ENCODE measurements at regions not wholly inside any gene's neighbourhood (a gene's known extent, or its start where the extent isn't known, plus 50 kb on each side); places are given as distances from the start of the nearest gene placed in this dataset.

DNA sequence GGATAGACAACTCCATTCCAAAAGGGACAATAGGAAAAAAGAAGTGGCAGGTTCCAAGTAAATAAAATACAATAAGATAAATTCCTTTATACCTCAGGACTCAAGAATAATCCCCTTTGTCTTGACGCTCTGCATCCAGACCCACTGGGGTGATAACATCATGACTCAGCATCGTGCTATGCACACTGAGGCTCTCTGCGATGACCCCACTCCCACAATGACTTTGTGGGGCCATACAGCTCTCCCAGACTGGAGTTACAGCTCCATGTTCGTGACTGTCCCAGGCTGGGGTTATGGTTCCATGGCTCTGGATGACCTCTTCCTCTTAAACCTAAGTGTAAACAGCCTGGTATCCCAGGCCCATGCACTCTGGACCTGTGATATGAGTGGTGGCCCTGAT lies 254.5 kb upstream of the ADGRL3 start:
- H3K36me3 ChIP-seq (ENCODE audit: control insufficient read depth, insufficient read depth, low read length), result no peaks in the 10 kb centered on the region
- H3K4me3 ChIP-seq (ENCODE audit: insufficient read depth, low read depth, low read length), result no peak overlapping the region
- WGBS, 2 experiments, result 86 to 88% methylated on average over 4 of the region's 4 CpGs
- H3K9me3 ChIP-seq (ENCODE audit: control insufficient read depth, low read length), result no peaks in the 10 kb centered on the region
- no peak overlapping the region for H3K27ac ChIP-seq (ENCODE audit: insufficient read depth, low read depth, low read length, poor library complexity, severe bottlenecking)
- no peaks in the 10 kb centered on the region for H3K27me3 ChIP-seq (ENCODE audit: control insufficient read depth, insufficient read depth, low read length, poor library complexity, severe bottlenecking)
- no peaks in the 10 kb centered on the region for H3K4me1 ChIP-seq (ENCODE audit: control insufficient read depth, insufficient read depth, low read length)

GRCh38 chr4:60948008-60948407 lies 252.1 kb upstream of the ADGRL3 start:
- Histone ChIP-seq H3K4me1 (ENCODE audit: control insufficient read depth, insufficient read depth, low read length) (no peaks in the 10 kb centered on the region), H3K9me3 (ENCODE audit: control insufficient read depth, low read length) (no peaks in the 10 kb centered on the region), H3K27ac (ENCODE audit: insufficient read depth, low read depth, low read length, poor library complexity, severe bottlenecking) (no peak overlapping the region), H3K27me3 (ENCODE audit: control insufficient read depth, insufficient read depth, low read length, poor library complexity, severe bottlenecking) (no peaks in the 10 kb centered on the region), H3K4me3 (ENCODE audit: insufficient read depth, low read depth, low read length) (no peak overlapping the region), H3K36me3 (ENCODE audit: control insufficient read depth, insufficient read depth, low read length) (no peaks in the 10 kb centered on the region)
- 86 to 94% methylated on average over 1 of the region's 1 CpG for WGBS, 2 experiments

- H3K4me1 ChIP-seq (ENCODE audit: control insufficient read depth, insufficient read depth, low read length), result no peaks in the 10 kb centered on the region
- no peaks in the 10 kb centered on the region for H3K9me3 ChIP-seq (ENCODE audit: control insufficient read depth, low read length)
- no peaks in the 10 kb centered on the region for H3K27me3 ChIP-seq (ENCODE audit: control insufficient read depth, insufficient read depth, low read length, poor library complexity, severe bottlenecking)
- no peak overlapping the region for H3K4me3 ChIP-seq (ENCODE audit: insufficient read depth, low read depth, low read length)
- 80 to 97% methylated on average over 2 of the region's 2 CpGs for WGBS, 2 experiments
- H3K36me3 ChIP-seq (ENCODE audit: control insufficient read depth, insufficient read depth, low read length), result no peaks in the 10 kb centered on the region
- H3K27ac ChIP-seq (ENCODE audit: insufficient read depth, low read depth, low read length, poor library complexity, severe bottlenecking), result no peak overlapping the region
These were observed 247.2 kb upstream of the ADGRL3 start for GRCh38 chr4:60952921-60953320.

- no peaks in the 10 kb centered on the region for H3K9me3 ChIP-seq (ENCODE audit: control insufficient read depth, low read length)
- no peaks in the 10 kb centered on the region for H3K4me1 ChIP-seq (ENCODE audit: control insufficient read depth, insufficient read depth, low read length)
- H3K36me3 ChIP-seq (ENCODE audit: control insufficient read depth, insufficient read depth, low read length), result no peaks in the 10 kb centered on the region
- H3K27ac ChIP-seq (ENCODE audit: insufficient read depth, low read depth, low read length, poor library complexity, severe bottlenecking), result no peak overlapping the region
- WGBS, 2 experiments, result 91 to 92% methylated on average over 3 to 4 of the region's 4 CpGs
- no peak overlapping the region for H3K4me3 ChIP-seq (ENCODE audit: insufficient read depth, low read depth, low read length)
- H3K27me3 ChIP-seq (ENCODE audit: control insufficient read depth, insufficient read depth, low read length, poor library complexity, severe bottlenecking), result no peaks in the 10 kb centered on the region
These were observed 246.3 kb upstream of the ADGRL3 start for GRCh38 chr4:60953826-60954225.

DNA sequence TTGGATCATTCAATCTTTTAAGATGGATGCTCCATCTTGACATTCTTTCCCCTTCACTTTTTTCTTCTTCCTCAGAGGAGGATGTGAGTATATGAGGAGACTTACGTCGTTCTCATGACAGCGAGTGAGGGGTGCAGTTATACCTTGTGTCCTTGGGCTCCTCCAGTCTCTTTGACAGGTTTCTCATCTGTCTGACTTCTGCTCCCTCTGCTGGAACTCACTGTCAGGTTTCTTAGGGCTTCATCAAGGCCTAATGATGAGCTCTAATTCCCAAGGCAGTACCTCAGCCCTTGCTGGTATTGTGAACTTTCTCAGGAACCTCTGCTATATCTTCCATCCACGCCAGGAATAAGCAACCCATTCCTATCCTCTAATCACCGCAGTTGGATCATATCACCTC lies 237.8 kb upstream of the ADGRL3 start:
- no peak overlapping the region for H3K4me3 ChIP-seq (ENCODE audit: insufficient read depth, low read depth, low read length)
- H3K9me3 ChIP-seq (ENCODE audit: control insufficient read depth, low read length), result no peaks in the 10 kb centered on the region
- no peaks in the 10 kb centered on the region for H3K36me3 ChIP-seq (ENCODE audit: control insufficient read depth, insufficient read depth, low read length)
- WGBS, 2 experiments, result 88 to 89% methylated on average over 5 of the region's 5 CpGs
- H3K4me1 ChIP-seq (ENCODE audit: control insufficient read depth, insufficient read depth, low read length), result peaks cover 3% of the 10 kb centered on the region
- H3K27me3 ChIP-seq (ENCODE audit: control insufficient read depth, insufficient read depth, low read length, poor library complexity, severe bottlenecking), result no peaks in the 10 kb centered on the region
- no peak overlapping the region for H3K27ac ChIP-seq (ENCODE audit: insufficient read depth, low read depth, low read length, poor library complexity, severe bottlenecking)

GRCh38 chr4:60981534-60981933 lies 218.6 kb upstream of the ADGRL3 start:
- no peaks in the 10 kb centered on the region for H3K4me1 ChIP-seq (ENCODE audit: control insufficient read depth, insufficient read depth, low read length)
- no peak overlapping the region for H3K27ac ChIP-seq (ENCODE audit: insufficient read depth, low read depth, low read length, poor library complexity, severe bottlenecking)
- H3K36me3 ChIP-seq (ENCODE audit: control insufficient read depth, insufficient read depth, low read length), result no peaks in the 10 kb centered on the region
- H3K4me3 ChIP-seq (ENCODE audit: insufficient read depth, low read depth, low read length), result no peak overlapping the region
- no peaks in the 10 kb centered on the region for H3K9me3 ChIP-seq (ENCODE audit: control insufficient read depth, low read length)
- 91 to 92% methylated on average over 4 of the region's 4 CpGs for WGBS, 2 experiments
- H3K27me3 ChIP-seq (ENCODE audit: control insufficient read depth, insufficient read depth, low read length, poor library complexity, severe bottlenecking), result no peaks in the 10 kb centered on the region

GRCh38 chr4:60989141-60989540 lies 211.0 kb upstream of the ADGRL3 start:
- Histone ChIP-seq H3K4me3 (ENCODE audit: insufficient read depth, low read depth, low read length) (no peak overlapping the region), H3K9me3 (ENCODE audit: control insufficient read depth, low read length) (no peaks in the 10 kb centered on the region), H3K27me3 (ENCODE audit: control insufficient read depth, insufficient read depth, low read length, poor library complexity, severe bottlenecking) (no peaks in the 10 kb centered on the region), H3K27ac (ENCODE audit: insufficient read depth, low read depth, low read length, poor library complexity, severe bottlenecking) (no peak overlapping the region), H3K4me1 (ENCODE audit: control insufficient read depth, insufficient read depth, low read length) (no peaks in the 10 kb centered on the region), H3K36me3 (ENCODE audit: control insufficient read depth, insufficient read depth, low read length) (no peaks in the 10 kb centered on the region)
- WGBS, 2 experiments, result 97 to 100% methylated on average over 1 of the region's 1 CpG

- 83 to 97% methylated on average over 2 to 3 of the region's 3 CpGs for WGBS, 2 experiments
- no peaks in the 10 kb centered on the region for H3K9me3 ChIP-seq (ENCODE audit: control insufficient read depth, low read length)
- H3K27me3 ChIP-seq (ENCODE audit: control insufficient read depth, insufficient read depth, low read length, poor library complexity, severe bottlenecking), result no peaks in the 10 kb centered on the region
- H3K27ac ChIP-seq (ENCODE audit: insufficient read depth, low read depth, low read length, poor library complexity, severe bottlenecking), result no peak overlapping the region
- H3K4me3 ChIP-seq (ENCODE audit: insufficient read depth, low read depth, low read length), result no peak overlapping the region
- no peaks in the 10 kb centered on the region for H3K36me3 ChIP-seq (ENCODE audit: control insufficient read depth, insufficient read depth, low read length)
- H3K4me1 ChIP-seq (ENCODE audit: control insufficient read depth, insufficient read depth, low read length), result no peaks in the 10 kb centered on the region
These were observed 208.1 kb upstream of the ADGRL3 start for GRCh38 chr4:60992037-60992436.

GRCh38 chr4:61003301-61003700 lies 196.8 kb upstream of the ADGRL3 start:
- H3K36me3 ChIP-seq (ENCODE audit: control insufficient read depth, insufficient read depth, low read length), result no peaks in the 10 kb centered on the region
- H3K27ac ChIP-seq (ENCODE audit: insufficient read depth, low read depth, low read length, poor library complexity, severe bottlenecking), result no peak overlapping the region
- H3K27me3 ChIP-seq (ENCODE audit: control insufficient read depth, insufficient read depth, low read length, poor library complexity, severe bottlenecking), result no peaks in the 10 kb centered on the region
- no peaks in the 10 kb centered on the region for H3K9me3 ChIP-seq (ENCODE audit: control insufficient read depth, low read length)
- H3K4me3 ChIP-seq (ENCODE audit: insufficient read depth, low read depth, low read length), result no peak overlapping the region
- H3K4me1 ChIP-seq (ENCODE audit: control insufficient read depth, insufficient read depth, low read length), result no peaks in the 10 kb centered on the region

GRCh38 chr4:61004651-61005170 lies 195.4 kb upstream of the ADGRL3 start:
- H3K27ac ChIP-seq (ENCODE audit: insufficient read depth, low read depth, low read length, poor library complexity, severe bottlenecking), result no peak overlapping the region
- no peaks in the 10 kb centered on the region for H3K27me3 ChIP-seq (ENCODE audit: control insufficient read depth, insufficient read depth, low read length, poor library complexity, severe bottlenecking)
- no peaks in the 10 kb centered on the region for H3K9me3 ChIP-seq (ENCODE audit: control insufficient read depth, low read length)
- no peaks in the 10 kb centered on the region for H3K36me3 ChIP-seq (ENCODE audit: control insufficient read depth, insufficient read depth, low read length)
- H3K4me3 ChIP-seq (ENCODE audit: insufficient read depth, low read depth, low read length), result no peak overlapping the region
- H3K4me1 ChIP-seq (ENCODE audit: control insufficient read depth, insufficient read depth, low read length), result no peaks in the 10 kb centered on the region
- 86 to 87% methylated on average over 1 of the region's 1 CpG for WGBS, 2 experiments

GRCh38 chr4:61011051-61011450 lies 189.1 kb upstream of the ADGRL3 start:
- 87 to 95% methylated on average over 2 of the region's 2 CpGs for WGBS, 2 experiments

More at GRCh38 chr4:61011051-61011450, 189.1 kb upstream of the ADGRL3 start:
- no peaks in the 10 kb centered on the region for H3K9me3 ChIP-seq (ENCODE audit: control insufficient read depth, low read length)
- no peak overlapping the region for H3K27ac ChIP-seq (ENCODE audit: insufficient read depth, low read depth, low read length, poor library complexity, severe bottlenecking)
- no peaks in the 10 kb centered on the region for H3K4me1 ChIP-seq (ENCODE audit: control insufficient read depth, insufficient read depth, low read length)
- no peaks in the 10 kb centered on the region for H3K36me3 ChIP-seq (ENCODE audit: control insufficient read depth, insufficient read depth, low read length)
- no peaks in the 10 kb centered on the region for H3K27me3 ChIP-seq (ENCODE audit: control insufficient read depth, insufficient read depth, low read length, poor library complexity, severe bottlenecking)
- H3K4me3 ChIP-seq (ENCODE audit: insufficient read depth, low read depth, low read length), result no peak overlapping the region

Data from ectodermal cell (in vitro differentiated cells).